Effector memory CD4-positive, alpha-beta T cell (primary cell): ENCODE measurements at regions not wholly inside any gene's neighbourhood (a gene's known extent, or its start where the extent isn't known, plus 50 kb on each side); places are given as distances from the start of the nearest gene placed in this dataset.

Source experiments
- DNase-seq, 3 donors: peaks; one replicate each; pipeline ENCODE4 v3.0.0-alpha.2; 2020
- H3K27ac ChIP-seq: 2 replicates; pipeline ENCODE4 v1.7.0; 2013; ENCODE audit warnings: mild to moderate bottlenecking, low read length, moderate library complexity; ENCODE audit not compliant: insufficient read depth, poor library complexity, severe bottlenecking
- H3K27me3 ChIP-seq: replicated peaks from 2 replicates; pipeline ENCODE4 v1.7.0; 2013; ENCODE audit warnings: mild to moderate bottlenecking, low read length; ENCODE audit not compliant: insufficient read depth, control insufficient read depth, poor library complexity, severe bottlenecking
- H3K36me3 ChIP-seq: 2 replicates; pipeline ENCODE4 v1.7.0; 2013; ENCODE audit warnings: mild to moderate bottlenecking, low read length, moderate library complexity; ENCODE audit not compliant: control insufficient read depth, insufficient read depth
- H3K4me1 ChIP-seq: 2 replicates; pipeline ENCODE4 v1.7.0; 2013; ENCODE audit warnings: low read length, mild to moderate bottlenecking; ENCODE audit not compliant: control insufficient read depth, insufficient read depth, poor library complexity, severe bottlenecking
- H3K4me3 ChIP-seq: 2 replicates; pipeline ENCODE4 v1.7.0; 2013; ENCODE audit warnings: low read length, low read depth, mild to moderate bottlenecking; ENCODE audit not compliant: insufficient read depth, poor library complexity, severe bottlenecking
- H3K9me3 ChIP-seq: 2 replicates; pipeline ENCODE4 v1.7.0; 2013; ENCODE audit warnings: mild to moderate bottlenecking, low read length, moderate library complexity; ENCODE audit not compliant: control insufficient read depth

- Histone ChIP-seq H3K4me1 (no peaks in the 10 kb centered on the region), H3K36me3 (no peaks in the 10 kb centered on the region), H3K9me3 (no peaks in the 10 kb centered on the region), H3K27ac (no peak overlapping the region), H3K27me3 (no peaks in the 10 kb centered on the region), H3K4me3 (no peak overlapping the region)
- DNase-seq, result no peak
Observed at GRCh38 chr19:56964410-56964920, 123.9 kb upstream of the PEG3 start.

GRCh38 chr19:56966225-56966696 lies 125.7 kb upstream of the PEG3 start:
- Histone ChIP-seq H3K27ac (no peak overlapping the region), H3K36me3 (no peaks in the 10 kb centered on the region), H3K4me3 (no peak overlapping the region), H3K9me3 (no peaks in the 10 kb centered on the region), H3K27me3 (no peaks in the 10 kb centered on the region), H3K4me1 (no peaks in the 10 kb centered on the region)
- DNase-seq, result no peak

GRCh38 chr19:56966697-56967299 lies 126.3 kb upstream of the PEG3 start:
- Histone ChIP-seq H3K27ac (no peak overlapping the region), H3K4me1 (no peaks in the 10 kb centered on the region), H3K4me3 (no peak overlapping the region), H3K27me3 (no peaks in the 10 kb centered on the region), H3K36me3 (no peaks in the 10 kb centered on the region), H3K9me3 (no peaks in the 10 kb centered on the region)
- DNase-seq, result no peak

GRCh38 chr19:56969156-56969555 lies 128.6 kb upstream of the PEG3 start:
- no peak for DNase-seq
- no peaks in the 10 kb centered on the region for H3K36me3 ChIP-seq
- no peaks in the 10 kb centered on the region for H3K9me3 ChIP-seq
- no peaks in the 10 kb centered on the region for H3K4me1 ChIP-seq
- H3K27ac ChIP-seq, result no peak overlapping the region
- no peak overlapping the region for H3K4me3 ChIP-seq
- H3K27me3 ChIP-seq, result no peaks in the 10 kb centered on the region

- H3K27ac ChIP-seq, result no peak overlapping the region
- DNase-seq, result no peak
- no peaks in the 10 kb centered on the region for H3K4me1 ChIP-seq
- H3K36me3 ChIP-seq, result no peaks in the 10 kb centered on the region
- no peaks in the 10 kb centered on the region for H3K9me3 ChIP-seq
- no peaks in the 10 kb centered on the region for H3K27me3 ChIP-seq
- H3K4me3 ChIP-seq, result no peak overlapping the region
Observed at GRCh38 chr19:56969759-56970178, 129.2 kb upstream of the PEG3 start.

- H3K4me1 ChIP-seq, result no peaks in the 10 kb centered on the region
- H3K36me3 ChIP-seq, result no peaks in the 10 kb centered on the region
- H3K27me3 ChIP-seq, result no peaks in the 10 kb centered on the region
- H3K9me3 ChIP-seq, result no peaks in the 10 kb centered on the region
- no peak overlapping the region for H3K27ac ChIP-seq
- H3K4me3 ChIP-seq, result no peak overlapping the region
- no peak for DNase-seq
Observed at GRCh38 chr19:56971230-56971629, 130.7 kb upstream of the PEG3 start.

GRCh38 chr19:56972291-56972841 lies 131.8 kb upstream of the PEG3 start:
- no peaks in the 10 kb centered on the region for H3K36me3 ChIP-seq
- no peak overlapping the region for H3K4me3 ChIP-seq
- no peaks in the 10 kb centered on the region for H3K4me1 ChIP-seq
- H3K27me3 ChIP-seq, result no peaks in the 10 kb centered on the region
- no peak overlapping the region for H3K27ac ChIP-seq
- DNase-seq, result no peak
- no peaks in the 10 kb centered on the region for H3K9me3 ChIP-seq

GRCh38 chr19:56973713-56974555 lies 133.4 kb upstream of the PEG3 start:
- Histone ChIP-seq H3K36me3 (no peaks in the 10 kb centered on the region), H3K9me3 (no peaks in the 10 kb centered on the region), H3K4me3 (no peak overlapping the region), H3K27ac (no peak overlapping the region), H3K4me1 (no peaks in the 10 kb centered on the region), H3K27me3 (no peaks in the 10 kb centered on the region)
- DNase-seq, result no peak

GRCh38 chr19:56974556-56975207 lies 134.2 kb upstream of the PEG3 start:
- Histone ChIP-seq H3K27ac (no peak overlapping the region), H3K4me3 (no peak overlapping the region), H3K9me3 (no peaks in the 10 kb centered on the region), H3K4me1 (no peaks in the 10 kb centered on the region), H3K36me3 (no peaks in the 10 kb centered on the region), H3K27me3 (no peaks in the 10 kb centered on the region)
- no peak for DNase-seq
